ENCODE measurements at regions not wholly inside any gene's neighbourhood (a gene's known extent, or its start where the extent isn't known, plus 50 kb on each side); places are given as distances from the start of the nearest gene placed in this dataset.

- no peak for DNase-seq (ENCODE audit: low read depth in 2 of 2)
Measured at GRCh38 chr5:91741764-91742505, 358.8 kb upstream of the ARRDC3 start.

- no peak for DNase-seq (ENCODE audit: low read depth in 2 of 2)
Measured at GRCh38 chr5:91730026-91730425, 346.9 kb upstream of the ARRDC3 start.

GRCh38 chr5:91727463-91727862, 344.3 kb upstream of the ARRDC3 start:
- DNase-seq (ENCODE audit: low read depth in 2 of 2): no peak

GRCh38 chr5:91722736-91723467, 339.8 kb upstream of the ARRDC3 start:
- no peak for DNase-seq (ENCODE audit: low read depth in 2 of 2)

GRCh38 chr5:91712718-91713117, 329.6 kb upstream of the ARRDC3 start:
- DNase-seq (ENCODE audit: low read depth in 2 of 2): no peak

GRCh38 chr5:91707521-91707841, 324.4 kb upstream of the ARRDC3 start:
- no peak for DNase-seq (ENCODE audit: low read depth in 2 of 2)

- no peak for DNase-seq (ENCODE audit: low read depth in 2 of 2)
Measured at GRCh38 chr5:91706785-91707520, 323.8 kb upstream of the ARRDC3 start.

GRCh38 chr5:91703128-91703527, 320.0 kb upstream of the ARRDC3 start:
- DNase-seq (ENCODE audit: low read depth in 2 of 2): no peak

GRCh38 chr5:91699429-91699828, 316.3 kb upstream of the ARRDC3 start:
- DNase-seq (ENCODE audit: low read depth in 2 of 2): no peak

GRCh38 chr5:91691592-91691991, 308.5 kb upstream of the ARRDC3 start:
- no peak for DNase-seq (ENCODE audit: low read depth in 2 of 2)

GRCh38 chr5:91690921-91691320, 307.8 kb upstream of the ARRDC3 start:
- DNase-seq (ENCODE audit: low read depth in 2 of 2): no peak

GRCh38 chr5:91687430-91687829, 304.3 kb upstream of the ARRDC3 start:
- DNase-seq (ENCODE audit: low read depth in 2 of 2): no peak

GRCh38 chr5:91684625-91685024, 301.5 kb upstream of the ARRDC3 start:
- DNase-seq (ENCODE audit: low read depth in 2 of 2): no peak

- no peak for DNase-seq (ENCODE audit: low read depth in 2 of 2)
Measured at GRCh38 chr5:91670563-91670962, 287.4 kb upstream of the ARRDC3 start.

GRCh38 chr5:91670122-91670521, 287.0 kb upstream of the ARRDC3 start:
- DNase-seq (ENCODE audit: low read depth in 2 of 2): no peak

GRCh38 chr5:91668261-91668660, 285.1 kb upstream of the ARRDC3 start:
- no peak for DNase-seq (ENCODE audit: low read depth in 2 of 2)

- no peak for DNase-seq (ENCODE audit: low read depth in 2 of 2)
Measured at GRCh38 chr5:91652678-91653077, 269.6 kb upstream of the ARRDC3 start.

- DNase-seq (ENCODE audit: low read depth in 2 of 2): no peak
Measured at GRCh38 chr5:91651704-91652103, 268.6 kb upstream of the ARRDC3 start.

- DNase-seq (ENCODE audit: low read depth in 2 of 2): no peak
Measured at GRCh38 chr5:91645347-91645746, 262.2 kb upstream of the ARRDC3 start.

- DNase-seq (ENCODE audit: low read depth in 2 of 2): no peak
Measured at GRCh38 chr5:91643797-91644196, 260.7 kb upstream of the ARRDC3 start.

GRCh38 chr5:91642581-91642980, 259.5 kb upstream of the ARRDC3 start:
- no peak for DNase-seq (ENCODE audit: low read depth in 2 of 2)

- no peak for DNase-seq (ENCODE audit: low read depth in 2 of 2)
Measured at GRCh38 chr5:91641730-91642350, 258.7 kb upstream of the ARRDC3 start.

Data from stimulated activated CD4-positive, alpha-beta T cell treated with anti-CD3 and anti-CD28 coated beads, Interleukin-4, amount 100 ng/mL, for 48 hours (primary cell).